ENCODE measurements at regions not wholly inside any gene's neighbourhood (a gene's known extent, or its start where the extent isn't known, plus 50 kb on each side); places are given as distances from the start of the nearest gene placed in this dataset.

DNA sequence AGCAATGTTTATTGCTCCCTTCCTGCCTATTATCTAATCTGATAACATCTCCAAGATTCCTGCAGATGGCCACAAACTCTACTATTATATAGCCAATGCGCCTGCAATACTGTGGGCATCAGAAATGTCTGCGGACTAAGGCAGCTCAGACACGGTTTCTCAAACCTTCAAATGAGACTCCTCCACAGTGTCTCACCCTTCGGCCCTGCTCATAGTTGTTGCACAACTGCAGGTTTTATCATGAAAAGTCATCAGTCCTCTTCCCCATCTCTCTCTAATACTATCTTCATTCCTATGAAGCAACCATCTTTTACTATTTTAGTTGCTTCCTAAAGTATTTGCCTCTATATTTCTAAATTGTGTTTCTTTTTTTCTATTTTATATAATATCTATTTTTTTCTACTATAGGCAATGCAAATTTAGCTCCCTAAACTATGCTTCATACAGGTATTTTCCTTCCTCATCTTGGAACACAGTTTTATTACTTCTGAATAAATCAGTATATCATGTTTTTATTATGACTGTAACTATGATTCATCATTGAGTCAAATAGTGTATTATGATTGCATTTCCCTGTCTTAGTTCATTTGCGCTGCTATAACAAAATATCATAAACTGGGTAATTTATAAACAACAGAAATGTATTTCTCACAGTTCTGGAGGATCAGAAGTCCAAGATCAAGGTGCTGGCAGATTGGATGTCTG, 129.7 kb upstream of the EDNRA start:
- TF ChIP-seq, protein P1, sequence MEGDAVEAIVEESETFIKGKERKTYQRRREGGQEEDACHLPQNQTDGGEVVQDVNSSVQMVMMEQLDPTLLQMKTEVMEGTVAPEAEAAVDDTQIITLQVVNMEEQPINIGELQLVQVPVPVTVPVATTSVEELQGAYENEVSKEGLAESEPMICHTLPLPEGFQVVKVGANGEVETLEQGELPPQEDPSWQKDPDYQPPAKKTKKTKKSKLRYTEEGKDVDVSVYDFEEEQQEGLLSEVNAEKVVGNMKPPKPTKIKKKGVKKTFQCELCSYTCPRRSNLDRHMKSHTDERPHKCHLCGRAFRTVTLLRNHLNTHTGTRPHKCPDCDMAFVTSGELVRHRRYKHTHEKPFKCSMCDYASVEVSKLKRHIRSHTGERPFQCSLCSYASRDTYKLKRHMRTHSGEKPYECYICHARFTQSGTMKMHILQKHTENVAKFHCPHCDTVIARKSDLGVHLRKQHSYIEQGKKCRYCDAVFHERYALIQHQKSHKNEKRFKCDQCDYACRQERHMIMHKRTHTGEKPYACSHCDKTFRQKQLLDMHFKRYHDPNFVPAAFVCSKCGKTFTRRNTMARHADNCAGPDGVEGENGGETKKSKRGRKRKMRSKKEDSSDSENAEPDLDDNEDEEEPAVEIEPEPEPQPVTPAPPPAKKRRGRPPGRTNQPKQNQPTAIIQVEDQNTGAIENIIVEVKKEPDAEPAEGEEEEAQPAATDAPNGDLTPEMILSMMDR (IDR thresholded peaks at IDR 0.05; ENCODE audit: insufficient read depth, low read depth, low read length), result no peak
- peak; percentile 57 for DNase-seq (ENCODE audit: low read depth)
- H3K4me3 ChIP-seq (ENCODE audit: low read depth, low read length), result no peak overlapping the region

DNA sequence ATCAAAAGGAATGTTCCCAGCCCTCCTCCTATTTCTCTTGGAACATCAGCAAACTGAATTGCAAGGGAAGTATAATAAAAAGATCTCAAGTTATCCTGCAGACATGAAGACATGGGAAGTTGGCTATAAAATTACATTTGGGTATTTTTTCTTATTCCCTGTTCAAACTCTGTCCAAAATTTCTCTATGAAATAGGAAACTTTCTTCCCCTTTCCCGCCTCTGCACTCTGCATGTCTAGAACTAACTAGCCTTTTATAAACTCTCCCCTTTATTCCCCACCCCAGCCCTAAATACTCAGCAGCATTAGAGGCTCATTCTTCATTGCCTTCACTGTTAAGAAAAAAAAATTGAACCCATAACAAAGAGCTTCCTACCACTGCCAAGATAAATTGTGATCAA, 126.7 kb upstream of the EDNRA start:
- TF ChIP-seq, protein P1 (IDR thresholded peaks at IDR 0.05; ENCODE audit: insufficient read depth, low read depth, low read length), result no peak
- DNase-seq (ENCODE audit: low read depth), result no peak
- H3K4me3 ChIP-seq (ENCODE audit: low read depth, low read length), result no peak overlapping the region

DNA sequence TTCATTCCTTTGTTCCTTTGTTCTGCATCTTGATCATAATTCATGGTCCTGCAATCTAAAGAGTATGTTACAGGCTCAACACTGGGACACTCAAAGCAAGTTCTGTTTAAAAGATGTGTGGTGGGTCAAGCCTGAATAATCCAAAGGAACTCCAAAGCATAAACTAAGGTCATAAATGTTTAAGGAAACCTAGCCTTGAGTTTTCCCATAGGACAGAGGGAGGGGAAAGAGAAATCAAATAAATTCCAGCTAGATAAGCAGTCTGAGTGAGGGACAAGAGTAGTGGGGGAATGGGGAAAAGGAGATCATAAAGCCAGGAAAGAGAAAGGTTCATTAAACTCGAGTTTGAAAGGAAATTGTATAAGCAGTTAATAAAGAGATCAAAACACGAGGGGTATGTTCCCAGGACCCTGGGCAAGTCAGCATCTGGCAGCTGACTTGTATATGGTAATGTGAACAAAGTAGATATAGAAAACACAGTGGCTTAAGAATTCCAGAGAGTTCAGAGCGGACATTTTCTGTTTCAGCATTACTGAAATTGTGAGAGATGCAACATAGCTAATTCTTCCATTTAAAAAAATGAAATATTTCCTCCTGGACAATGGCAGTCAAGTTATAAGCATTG, 125.8 kb upstream of the EDNRA start:
- peak; percentile 89 for DNase-seq (ENCODE audit: low read depth)
- H3K4me3 ChIP-seq (ENCODE audit: low read depth, low read length), result no peak overlapping the region
- TF ChIP-seq, protein P1 (IDR thresholded peaks at IDR 0.05; ENCODE audit: insufficient read depth, low read depth, low read length), result no peak

DNA sequence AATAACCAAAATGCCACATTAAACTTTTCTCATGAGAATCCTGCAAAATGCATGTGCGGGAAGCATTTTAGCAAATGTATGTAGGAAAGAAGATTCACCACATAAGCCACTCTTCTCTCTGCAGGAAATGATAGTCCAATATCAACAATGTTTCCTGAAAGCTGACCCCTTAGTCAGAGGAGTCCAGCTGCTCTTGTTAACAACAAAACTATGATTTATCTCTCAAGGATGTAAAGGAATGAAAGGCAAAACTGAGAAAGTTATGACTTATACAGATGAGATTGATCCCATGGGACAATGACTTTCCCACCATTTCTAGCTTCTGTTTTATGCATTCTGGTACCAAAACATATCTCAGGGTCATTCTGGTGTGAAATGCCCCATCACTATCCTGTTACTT, 125.0 kb upstream of the EDNRA start:
- DNase-seq (ENCODE audit: low read depth), result peak; percentile 86
- H3K4me3 ChIP-seq (ENCODE audit: low read depth, low read length), result no peak overlapping the region
- TF ChIP-seq, protein P1 (IDR thresholded peaks at IDR 0.05; ENCODE audit: insufficient read depth, low read depth, low read length), result no peak

DNA sequence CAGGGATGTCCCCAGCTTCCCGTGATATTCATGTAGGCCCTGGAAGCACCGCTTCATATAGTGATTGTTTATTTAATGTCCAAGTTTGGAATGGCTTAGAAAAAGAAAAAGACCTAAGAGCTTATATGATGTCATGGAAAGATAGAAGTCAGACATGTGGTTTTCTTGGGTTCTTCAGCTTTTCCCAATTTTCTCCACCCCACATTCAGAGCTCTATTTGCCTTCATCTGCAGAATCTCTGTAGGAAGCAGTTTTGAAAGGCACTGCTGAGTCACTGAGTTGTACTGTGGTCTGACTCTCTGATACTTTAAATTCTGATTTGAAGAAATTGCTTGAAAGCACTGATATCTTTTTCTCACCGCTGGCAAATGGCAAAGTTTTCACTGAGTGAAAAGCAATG, 120.6 kb upstream of the EDNRA start:
- no peak overlapping the region for H3K4me3 ChIP-seq (ENCODE audit: low read depth, low read length)
- peak; percentile 90 for DNase-seq (ENCODE audit: low read depth)
- TF ChIP-seq, protein P1 (IDR thresholded peaks at IDR 0.05; ENCODE audit: insufficient read depth, low read depth, low read length), result no peak

DNA sequence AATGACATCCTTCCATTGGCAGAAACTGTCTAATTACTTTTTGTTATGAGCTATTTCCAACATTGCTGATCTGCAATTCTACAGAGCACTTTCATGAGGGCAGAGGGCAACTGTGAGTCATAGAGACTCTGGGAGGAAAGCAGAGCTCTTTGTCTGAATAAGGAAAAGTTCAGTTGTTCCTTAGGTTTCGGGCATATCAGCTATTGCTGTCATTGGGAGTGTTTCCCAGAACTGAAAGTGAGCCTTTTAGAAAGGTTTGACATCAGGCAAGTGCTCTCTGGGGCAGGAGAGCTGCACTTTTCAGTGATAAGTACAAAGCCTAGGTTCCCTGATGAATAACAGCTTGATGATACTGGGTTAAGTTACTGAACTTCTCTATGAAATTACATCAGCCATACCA, 119.2 kb upstream of the EDNRA start:
- H3K4me3 ChIP-seq (ENCODE audit: low read depth, low read length), result no peak overlapping the region
- peak; percentile 96 for DNase-seq (ENCODE audit: low read depth)
- TF ChIP-seq, protein P1 (IDR thresholded peaks at IDR 0.05; ENCODE audit: insufficient read depth, low read depth, low read length), result no peak
